Adrenal gland (tissue), 9 donors: ENCODE measurements at regions not wholly inside any gene's neighbourhood (a gene's known extent, or its start where the extent isn't known, plus 50 kb on each side); places are given as distances from the start of the nearest gene placed in this dataset.
"Not testable (repeated sequence)": the region's sequence is repeated elsewhere in the genome, so short reads cannot be mapped to it uniquely, and the experiment has no call there.

Experiments used
- DNase-seq, 7 donors: peaks; one replicate each; pipeline ENCODE4 v3.0.0-alpha.2; 2019 to 2020
- H3K27ac ChIP-seq, 5 donors: fragments of 200-600 bp; sonication (generic) in 4 of 5; 1 replicate in 3 of 5; 2 replicates in 2 of 5; pipeline versions ENCODE4 v1.5.1 to v1.8.0; 2016 to 2020; ENCODE audit warnings: mild to moderate bottlenecking in 1 of 5
- H3K27me3 ChIP-seq: fragments of 200-600 bp; 2 replicates; pipeline ENCODE4 v1.8.0; 2021
- H3K36me3 ChIP-seq, 2 donors: fragments of 200-600 bp; replicated peaks in 1 of 2; 1 replicate in 1 of 2; 2 replicates in 1 of 2; pipeline versions ENCODE4 v1.5.1 to v1.8.0; 2018 to 2022
- H3K4me1 ChIP-seq, 2 donors: fragments of 200-600 bp; replicated peaks in 1 of 2; 1 replicate in 1 of 2; 2 replicates in 1 of 2; pipeline versions ENCODE4 v1.5.1 to v1.8.0; 2018 to 2021
- H3K4me3 ChIP-seq, 4 donors: fragments of 200-600 bp; sonication (generic) in 3 of 4; one replicate each; pipeline ENCODE4 v1.5.1; 2016 to 2018
- H3K9me3 ChIP-seq, 3 donors: fragments of 200-600 bp; sonication (generic) in 1 of 3; replicated peaks in 1 of 3; 1 replicate in 2 of 3; 2 replicates in 1 of 3; pipeline versions ENCODE4 v1.5.1 to v1.8.0; 2016 to 2021
- CTCF ChIP-seq, 6 experiments: fragments of 450-650 bp in 4 of 6; fragments of 200-600 bp in 2 of 6; sonication (generic) in 1 of 6; IDR thresholded peaks; 1 replicate in 5 of 6; 2 replicates in 1 of 6; pipeline versions ENCODE4 v1.5.1 to v1.8.0; 2016 to 2021; ENCODE audit warnings: antibody characterized with exemption in 6 of 6, mild to moderate bottlenecking in 2 of 6, moderate library complexity in 1 of 6
- POLR2A ChIP-seq, 2 donors: fragments of 450-650 bp; IDR thresholded peaks; one replicate each; pipeline ENCODE4 v1.6.1; 2017; ENCODE audit warnings: antibody characterized with exemption in 2 of 2, mild to moderate bottlenecking in 2 of 2, moderate library complexity in 1 of 2
- WGBS, 4 donors: extraction: QIAGEN DNeasy Blood & Tissue Kit in 2 of 4; methylation state at CpG; one replicate each; pipeline versions ENCODE4 v1.1.5 to v1.1.7; 2013 to 2017; 5-methylcytosine and 5-hydroxymethylcytosine counted together
- intact Hi-C, 2 donors: fragments of 100-400 bp; cut with DNase I; formaldehyde crosslinking; loops; one replicate each; pipeline versions ENCODE4 v1.14.1 to v1.15.0; 2022 to 2023
- donor health status: healthy with polysubstance abuse.
- donor health status: Bipolar disorder and iron deficiency.
- donor health status: DM: yes; HTN: yes; CAD: no.
- donor health status: DM: no; HTN: no; CAD: no.
- donor health status: DM: no; HTN: no; CAD: no.

DNA sequence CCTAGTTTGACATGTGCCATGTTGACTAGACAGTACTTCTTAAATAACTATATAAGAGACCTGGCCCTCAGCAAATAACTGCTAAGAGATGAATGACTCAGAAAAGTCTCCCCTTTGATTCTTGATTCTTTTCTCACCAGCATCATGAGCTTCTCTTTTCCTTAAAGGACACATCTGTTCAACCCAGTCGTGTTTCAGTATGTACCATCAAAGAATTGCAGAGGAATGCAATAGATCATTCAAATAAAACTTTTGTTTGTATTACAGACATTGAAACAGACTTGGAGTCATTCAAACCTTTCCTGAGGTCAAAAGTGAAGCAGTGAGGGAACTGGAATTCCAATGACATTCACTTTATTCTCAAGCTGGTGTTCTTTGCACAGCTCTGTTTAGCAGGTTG is 598.3 kb upstream of the GHITM start:
- intact Hi-C loops = no loop called here
- no peaks in the 10 kb centered on the region for H3K27me3 ChIP-seq
- 10 to 30% (median 18%) methylated on average over 1 of the region's 1 CpG for WGBS, 4 donors
- no peaks in the 10 kb centered on the region for H3K4me1 ChIP-seq
- no peak for DNase-seq
- H3K27ac ChIP-seq = no peak overlapping the region
- no peak overlapping the region for H3K4me3 ChIP-seq
- TF ChIP-seq CTCF (IDR thresholded peaks at IDR 0.05) (no peak), POLR2A (IDR thresholded peaks at IDR 0.05) (no peak)
- no peaks in the 10 kb centered on the region for H3K36me3 ChIP-seq
- no peaks in the 10 kb centered on the region for H3K9me3 ChIP-seq

- DNase-seq = no peak
- Histone ChIP-seq H3K9me3 (no peaks in the 10 kb centered on the region), H3K4me3 (no peak overlapping the region), H3K27me3 (no peaks in the 10 kb centered on the region), H3K4me1 (no peaks in the 10 kb centered on the region), H3K27ac (no peak overlapping the region), H3K36me3 (no peaks in the 10 kb centered on the region)
- intact Hi-C loops = no loop called here
- no peak for TF ChIP-seq CTCF (IDR thresholded peaks at IDR 0.05)
- TF ChIP-seq POLR2A (IDR thresholded peaks at IDR 0.05) = no peak
- 78 to 90% (median 86%) methylated on average over 4 of the region's 4 CpGs for WGBS, 4 donors
These were observed 596.4 kb upstream of the GHITM start for GRCh38 chr10:83542774-83543411.

GRCh38 chr10:83543691-83544462 is 595.4 kb upstream of the GHITM start:
- Histone ChIP-seq H3K4me1 (no peaks in the 10 kb centered on the region), H3K27ac (no peak overlapping the region), H3K27me3 (no peaks in the 10 kb centered on the region), H3K36me3 (no peaks in the 10 kb centered on the region), H3K4me3 (no peak overlapping the region), H3K9me3 (no peaks in the 10 kb centered on the region)
- no peak for DNase-seq
- WGBS, 4 donors = 83 to 86% (median 84%) methylated on average over 2 of the region's 2 CpGs
- no peak for TF ChIP-seq CTCF (IDR thresholded peaks at IDR 0.05)
- TF ChIP-seq POLR2A (IDR thresholded peaks at IDR 0.05) = no peak
- intact Hi-C loops = no loop called here

DNA sequence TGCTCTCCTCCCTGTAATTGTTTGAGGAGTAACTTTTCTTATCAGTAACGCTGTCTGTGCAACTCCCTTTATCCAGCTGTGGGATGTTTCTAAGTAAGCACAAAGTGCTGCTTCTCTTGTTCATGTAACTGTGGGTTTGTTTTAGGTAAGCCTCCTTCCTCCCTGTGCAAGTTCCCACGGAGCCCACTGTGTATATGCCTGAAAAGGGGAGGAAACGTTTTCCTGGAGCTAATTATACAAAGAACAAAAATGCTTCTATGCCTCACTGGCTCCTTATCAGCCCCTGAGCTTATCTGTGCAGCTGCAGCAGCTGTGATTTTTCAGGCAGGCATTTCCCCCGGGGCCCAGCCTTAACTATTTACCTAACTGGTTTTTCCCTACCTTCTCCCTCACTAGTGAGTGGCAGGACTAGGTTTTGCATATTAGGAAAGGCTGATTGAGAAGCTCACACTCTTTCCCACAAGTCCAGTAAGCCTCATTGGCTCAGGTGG is 593.4 kb upstream of the GHITM start:
- Histone ChIP-seq H3K36me3 (no peaks in the 10 kb centered on the region), H3K9me3 (no peaks in the 10 kb centered on the region), H3K27me3 (no peaks in the 10 kb centered on the region), H3K27ac (no peak overlapping the region), H3K4me3 (no peak overlapping the region), H3K4me1 (no peaks in the 10 kb centered on the region)
- 7 to 10% (median 8%) methylated on average over 4 of the region's 4 CpGs for WGBS, 4 donors
- no peak for DNase-seq
- TF ChIP-seq CTCF (IDR thresholded peaks at IDR 0.05) (no peak), POLR2A (IDR thresholded peaks at IDR 0.05) (no peak)
- intact Hi-C loops = no loop called here

DNA sequence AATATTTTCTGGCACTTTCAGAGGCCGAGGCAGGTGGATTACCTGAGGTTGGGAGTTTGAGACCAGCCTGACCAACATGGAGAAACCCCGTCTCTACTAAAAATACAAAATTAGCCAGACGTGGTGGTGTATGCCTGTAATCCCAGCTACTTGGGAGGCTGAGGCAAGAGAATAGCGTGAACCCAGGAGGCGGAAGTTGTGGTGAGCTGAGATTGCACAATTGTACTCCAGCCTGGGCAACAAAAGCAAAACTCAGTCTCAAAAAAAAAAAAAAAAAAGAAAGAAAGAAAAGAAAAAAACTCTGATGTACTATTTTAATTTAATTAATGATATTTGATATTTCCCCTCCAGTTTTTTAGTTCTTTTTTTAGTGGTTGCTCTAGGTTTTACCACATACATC is 588.1 kb upstream of the GHITM start:
- H3K36me3 ChIP-seq, H3K27ac ChIP-seq, intact Hi-C loops, H3K4me1 ChIP-seq, H3K27me3 ChIP-seq, DNase-seq, H3K9me3 ChIP-seq, H3K4me3 ChIP-seq: not testable (repeated sequence)
- WGBS, 4 donors = 83 to 93% (median 90%) methylated on average over 5 of the region's 5 CpGs
